ENCODE measurements at regions not wholly inside any gene's neighbourhood (a gene's known extent, or its start where the extent isn't known, plus 50 kb on each side); places are given as distances from the start of the nearest gene placed in this dataset.

- H3K27me3 ChIP-seq (replicated peaks; ENCODE audit: control insufficient read depth, insufficient read depth, low read length): no peaks in the 10 kb centered on the region
- intact Hi-C loops (cut with micrococcal nuclease; ENCODE audit: unreplicated experiment): loop anchor here (5.0 kb wide), 1 partner anchor 781 kb away; no protein-coding TSS in a partner anchor
- Mint-ChIP-seq H3K27ac (ENCODE audit: unreplicated experiment) (no peak overlapping the region), H3K9me3 (ENCODE audit: unreplicated experiment) (no peaks in the 10 kb centered on the region), H3K36me3 (ENCODE audit: insufficient read depth, unreplicated experiment) (no peaks in the 10 kb centered on the region), H3K27me3 (ENCODE audit: insufficient read depth, unreplicated experiment) (peaks cover 7% of the 10 kb centered on the region), H3K4me3 (ENCODE audit: unreplicated experiment) (no peak overlapping the region), H3K4me1 (ENCODE audit: low read depth, unreplicated experiment) (peaks cover 6% of the 10 kb centered on the region)
- H3K9me3 ChIP-seq: peaks cover 3% of the 10 kb centered on the region; the same call in 1 of the 2 replicates
- TF ChIP-seq, protein P1, sequence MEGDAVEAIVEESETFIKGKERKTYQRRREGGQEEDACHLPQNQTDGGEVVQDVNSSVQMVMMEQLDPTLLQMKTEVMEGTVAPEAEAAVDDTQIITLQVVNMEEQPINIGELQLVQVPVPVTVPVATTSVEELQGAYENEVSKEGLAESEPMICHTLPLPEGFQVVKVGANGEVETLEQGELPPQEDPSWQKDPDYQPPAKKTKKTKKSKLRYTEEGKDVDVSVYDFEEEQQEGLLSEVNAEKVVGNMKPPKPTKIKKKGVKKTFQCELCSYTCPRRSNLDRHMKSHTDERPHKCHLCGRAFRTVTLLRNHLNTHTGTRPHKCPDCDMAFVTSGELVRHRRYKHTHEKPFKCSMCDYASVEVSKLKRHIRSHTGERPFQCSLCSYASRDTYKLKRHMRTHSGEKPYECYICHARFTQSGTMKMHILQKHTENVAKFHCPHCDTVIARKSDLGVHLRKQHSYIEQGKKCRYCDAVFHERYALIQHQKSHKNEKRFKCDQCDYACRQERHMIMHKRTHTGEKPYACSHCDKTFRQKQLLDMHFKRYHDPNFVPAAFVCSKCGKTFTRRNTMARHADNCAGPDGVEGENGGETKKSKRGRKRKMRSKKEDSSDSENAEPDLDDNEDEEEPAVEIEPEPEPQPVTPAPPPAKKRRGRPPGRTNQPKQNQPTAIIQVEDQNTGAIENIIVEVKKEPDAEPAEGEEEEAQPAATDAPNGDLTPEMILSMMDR (IDR thresholded peaks at IDR 0.05; ENCODE audit: insufficient read depth in 1 of 2, low read depth in 1 of 2, low read length in 1 of 2, severe bottlenecking in 1 of 2, unreplicated experiment in 1 of 2): no peak
- ChIA-PET CTCF (no interaction called here), POLR2A (no interaction called here)
- no TSS peak for BruUV-seq (replicated peaks)
- H3K4me3 ChIP-seq (ENCODE audit: low read depth, low read length): no peak overlapping the region
- no peak for DNase-seq
- H3K36me3 ChIP-seq (ENCODE audit: control insufficient read depth, insufficient read depth, low read length): no peaks in the 10 kb centered on the region
- H3K4me1 ChIP-seq: no peaks in the 10 kb centered on the region
These were observed 123.5 kb upstream of the RALGAPA2 start for GRCh38 chr20:20835897-20836296.

DNA sequence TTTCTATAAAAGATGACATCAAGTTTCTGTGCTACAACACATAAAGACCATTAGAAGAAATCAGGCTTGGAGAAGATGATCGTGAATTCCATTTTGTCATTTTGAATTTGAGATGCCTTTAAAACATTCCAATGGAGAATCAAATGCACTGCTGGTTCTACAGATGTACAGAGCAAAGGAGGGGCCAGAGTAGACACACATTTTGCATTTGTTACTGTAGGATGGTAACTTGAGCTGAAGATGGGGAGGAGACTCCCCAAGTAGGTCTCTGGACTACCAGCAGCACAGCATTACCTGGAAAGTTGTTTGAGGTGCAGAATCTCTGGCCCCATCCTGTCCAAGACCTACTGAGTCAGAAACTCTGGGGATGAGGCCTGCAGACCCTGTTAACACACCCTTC lies 121.6 kb upstream of the RALGAPA2 start:
- Mint-ChIP-seq H3K9me3 (ENCODE audit: unreplicated experiment) (peaks cover 7% of the 10 kb centered on the region), H3K27ac (ENCODE audit: unreplicated experiment) (no peak overlapping the region), H3K36me3 (ENCODE audit: insufficient read depth, unreplicated experiment) (no peaks in the 10 kb centered on the region), H3K4me3 (ENCODE audit: unreplicated experiment) (no peak overlapping the region), H3K27me3 (ENCODE audit: insufficient read depth, unreplicated experiment) (peaks cover 7% of the 10 kb centered on the region), H3K4me1 (ENCODE audit: low read depth, unreplicated experiment) (peaks cover 6% of the 10 kb centered on the region)
- no TSS peak for BruUV-seq (replicated peaks)
- Histone ChIP-seq H3K27me3 (replicated peaks; ENCODE audit: control insufficient read depth, insufficient read depth, low read length) (no peaks in the 10 kb centered on the region), H3K4me3 (ENCODE audit: low read depth, low read length) (no peak overlapping the region), H3K4me1 (no peaks in the 10 kb centered on the region), H3K9me3 (peaks cover 18% of the 10 kb centered on the region), H3K36me3 (ENCODE audit: control insufficient read depth, insufficient read depth, low read length) (no peaks in the 10 kb centered on the region)
- CTCF ChIA-PET: no interaction called here
- DNase-seq: no peak
- POLR2A ChIA-PET: no interaction called here
- intact Hi-C loops (cut with micrococcal nuclease; ENCODE audit: unreplicated experiment): no loop called here
- TF ChIP-seq, protein P1 (IDR thresholded peaks at IDR 0.05; ENCODE audit: insufficient read depth in 1 of 2, low read depth in 1 of 2, low read length in 1 of 2, severe bottlenecking in 1 of 2, unreplicated experiment in 1 of 2): no peak

GRCh38 chr20:20832715-20833114 lies 120.3 kb upstream of the RALGAPA2 start:
- CTCF ChIA-PET: interaction anchor here (0.9 to 1.2 kb wide), 3 partner anchors 12 to 120 kb away, joined by 3 read pairs; partner anchors contain the start of gene RALGAPA2
- intact Hi-C loops (cut with micrococcal nuclease; ENCODE audit: unreplicated experiment): no loop called here
- H3K4me3 Mint-ChIP-seq (ENCODE audit: unreplicated experiment): no peak overlapping the region

More at GRCh38 chr20:20832715-20833114, 120.3 kb upstream of the RALGAPA2 start:
- Mint-ChIP-seq H3K27ac (ENCODE audit: unreplicated experiment) (no peak overlapping the region), H3K9me3 (ENCODE audit: unreplicated experiment) (peaks cover 12% of the 10 kb centered on the region), H3K36me3 (ENCODE audit: insufficient read depth, unreplicated experiment) (no peaks in the 10 kb centered on the region), H3K4me1 (ENCODE audit: low read depth, unreplicated experiment) (no peaks in the 10 kb centered on the region), H3K27me3 (ENCODE audit: insufficient read depth, unreplicated experiment) (peaks cover 7% of the 10 kb centered on the region)
- BruUV-seq (replicated peaks): no TSS peak
- no peaks in the 10 kb centered on the region for H3K36me3 ChIP-seq (ENCODE audit: control insufficient read depth, insufficient read depth, low read length)
- peaks cover 18% of the 10 kb centered on the region for H3K9me3 ChIP-seq
- no peak overlapping the region for H3K4me3 ChIP-seq (ENCODE audit: low read depth, low read length)
- H3K4me1 ChIP-seq: no peaks in the 10 kb centered on the region
- no peak for DNase-seq
- H3K27me3 ChIP-seq (replicated peaks; ENCODE audit: control insufficient read depth, insufficient read depth, low read length): no peaks in the 10 kb centered on the region
- TF ChIP-seq, protein P1 (IDR thresholded peaks at IDR 0.05; ENCODE audit: insufficient read depth in 1 of 2, low read depth in 1 of 2, low read length in 1 of 2, severe bottlenecking in 1 of 2, unreplicated experiment in 1 of 2): peak in 1 of 2 experiments; percentile 9
- POLR2A ChIA-PET: no interaction called here
